Liver (tissue), 8 donors: ENCODE measurements at regions not wholly inside any gene's neighbourhood (a gene's known extent, or its start where the extent isn't known, plus 50 kb on each side); places are given as distances from the start of the nearest gene placed in this dataset.

Experiments
- DNase-seq: peaks from one replicate; pipeline ENCODE4 v3.0.0-alpha.2; 2017; ENCODE audit warnings: low spot score
- H3K27ac ChIP-seq, 2 donors: one replicate each; pipeline ENCODE4 v1.7.0; 2013; ENCODE audit warnings: inconsistent platforms in 2 of 2, low read length in 2 of 2, control low read depth in 1 of 2, low read depth in 1 of 2, mild to moderate bottlenecking in 1 of 2
- H3K27me3 ChIP-seq, 4 donors: one replicate each; pipeline versions ENCODE4 v1.6.1 to v1.7.0; 2013; ENCODE audit warnings: low read length in 3 of 4, inconsistent platforms in 1 of 4, mild to moderate bottlenecking in 1 of 4, moderate library complexity in 1 of 4; ENCODE audit not compliant: control insufficient read depth in 4 of 4, insufficient read depth in 4 of 4
- H3K36me3 ChIP-seq, 4 donors: one replicate each; pipeline versions ENCODE4 v1.6.1 to v1.7.0; 2013; ENCODE audit warnings: low read length in 3 of 4, mild to moderate bottlenecking in 3 of 4, low read depth in 1 of 4, moderate library complexity in 1 of 4; ENCODE audit not compliant: control insufficient read depth in 4 of 4, insufficient read depth in 3 of 4
- H3K4me1 ChIP-seq, 4 donors: one replicate each; pipeline versions ENCODE4 v1.6.1 to v1.7.0; 2013; ENCODE audit warnings: low read length in 3 of 4, mild to moderate bottlenecking in 3 of 4, moderate library complexity in 1 of 4; ENCODE audit not compliant: control insufficient read depth in 4 of 4, insufficient read depth in 4 of 4
- H3K4me3 ChIP-seq, 3 donors: one replicate each; pipeline versions ENCODE4 v1.6.1 to v1.7.0; 2013; ENCODE audit warnings: low read length in 3 of 3, control low read depth in 1 of 3, low read depth in 1 of 3, mild to moderate bottlenecking in 1 of 3
- H3K9ac ChIP-seq, 2 donors: one replicate each; pipeline ENCODE4 v1.7.0; 2013; ENCODE audit warnings: low read length in 2 of 2, mild to moderate bottlenecking in 2 of 2, moderate library complexity in 2 of 2, control low read depth in 1 of 2, low read depth in 1 of 2
- H3K9me3 ChIP-seq, 4 donors: one replicate each; pipeline versions ENCODE4 v1.6.1 to v1.7.0; 2013; ENCODE audit warnings: low read length in 3 of 4; ENCODE audit not compliant: control insufficient read depth in 4 of 4
- ATF3 ChIP-seq: IDR thresholded peaks from 2 replicates; pipeline ENCODE4 v1.6.1; 2016; ENCODE audit warnings: antibody characterized with exemption
- CTCF ChIP-seq: fragments of 150-350 bp; IDR thresholded peaks from 2 replicates; pipeline ENCODE4 v1.5.1; 2017; ENCODE audit warnings: improper control_type of control experiment, low read depth, low read length; ENCODE audit not compliant: missing input control
- EGR1 ChIP-seq, 2 donors: IDR thresholded peaks; 2 replicates each; pipeline ENCODE4 v1.6.1; 2016 to 2018; ENCODE audit warnings: antibody characterized with exemption in 2 of 2, low read depth in 2 of 2
- FOXA2 ChIP-seq: IDR thresholded peaks from 2 replicates; pipeline ENCODE4 v1.6.1; 2016; ENCODE audit warnings: antibody characterized with exemption
- GABPA ChIP-seq, 2 donors: IDR thresholded peaks in 1 of 2; conservative IDR thresholded peaks in 1 of 2; 2 replicates each; pipeline ENCODE4 v1.6.1; 2016; ENCODE audit warnings: antibody characterized with exemption in 2 of 2, mild to moderate bottlenecking in 1 of 2, moderate library complexity in 1 of 2
- HNF4G ChIP-seq: IDR thresholded peaks from 2 replicates; pipeline ENCODE4 v1.6.1; 2016; ENCODE audit warnings: antibody characterized with exemption
- JUND ChIP-seq, 2 donors: IDR thresholded peaks; 2 replicates each; pipeline ENCODE4 v1.6.1; 2016; ENCODE audit warnings: antibody characterized with exemption in 2 of 2
- MAX ChIP-seq: IDR thresholded peaks from 2 replicates; pipeline ENCODE4 v1.6.1; 2016; ENCODE audit warnings: antibody characterized with exemption
- NR2F2 ChIP-seq: IDR thresholded peaks from 2 replicates; pipeline ENCODE4 v1.6.1; 2016; ENCODE audit warnings: antibody characterized with exemption
- RAD21 ChIP-seq, 2 donors: IDR thresholded peaks; 2 replicates each; pipeline ENCODE4 v1.6.1; 2016; ENCODE audit warnings: antibody characterized with exemption in 2 of 2, mild to moderate bottlenecking in 2 of 2
- REST ChIP-seq: IDR thresholded peaks from 2 replicates; pipeline ENCODE4 v1.6.1; 2016; ENCODE audit warnings: antibody characterized with exemption, mild to moderate bottlenecking
- RXRA ChIP-seq, 2 donors: IDR thresholded peaks; 2 replicates each; pipeline ENCODE4 v1.6.1; 2017 to 2018; ENCODE audit warnings: antibody characterized with exemption in 2 of 2, mild to moderate bottlenecking in 1 of 2
- SP1 ChIP-seq: IDR thresholded peaks from 2 replicates; pipeline ENCODE4 v1.6.1; 2018; ENCODE audit warnings: antibody characterized with exemption, mild to moderate bottlenecking
- TAF1 ChIP-seq: conservative IDR thresholded peaks from 2 replicates; pipeline ENCODE4 v1.6.1; 2016; ENCODE audit warnings: antibody characterized with exemption, mild to moderate bottlenecking
- ZBTB33 ChIP-seq: IDR thresholded peaks from 2 replicates; pipeline ENCODE4 v1.6.1; 2016; ENCODE audit warnings: antibody characterized with exemption
- WGBS: extraction: QIAGEN DNeasy Blood & Tissue Kit; methylation state at CpG from one replicate; pipeline ENCODE4 v1.1.7; 2013; 5-methylcytosine and 5-hydroxymethylcytosine counted together
- donor health status: healthy.
- donor health status: healthy.
- donor health status: healthy.
- donor health status: healthy.
- donor health status: healthy.

- no peak for TF ChIP-seq ATF3
These were observed 120.9 kb downstream of the RTP5 start (continued) for GRCh38 chr2:241990466-241990865.

GRCh38 chr2:241991299-241991698, 121.8 kb downstream of the RTP5 start:
- no peak for DNase-seq
- TF ChIP-seq REST (no peak), FOXA2 (no peak), CTCF (no peak), EGR1 (IDR thresholded peaks at IDR 0.05; ENCODE audit: low read depth in 2 of 2) (no peak), MAX (no peak), NR2F2 (no peak), JUND (IDR thresholded peaks at IDR 0.05) (no peak)
- Histone ChIP-seq H3K9me3 (peaks cover 0 to 1% (median 0%) of the 10 kb centered on the region in 4 donors), H3K9ac (no peak overlapping the region), H3K27me3 (no peaks in the 10 kb centered on the region), H3K4me1 (no peaks in the 10 kb centered on the region), H3K4me3 (no peak overlapping the region), H3K36me3 (no peaks in the 10 kb centered on the region), H3K27ac (no peak overlapping the region)
- WGBS, result 95% methylated on average over 26 of the region's 26 CpGs

- H3K4me3 ChIP-seq, result no peak overlapping the region
- no peaks in the 10 kb centered on the region for H3K27me3 ChIP-seq
- no peak for DNase-seq
- no peak overlapping the region for H3K9ac ChIP-seq
- peaks cover 0 to 1% (median 0%) of the 10 kb centered on the region in 4 donors for H3K9me3 ChIP-seq
- H3K36me3 ChIP-seq, result no peaks in the 10 kb centered on the region
- no peak overlapping the region for H3K27ac ChIP-seq
- no peaks in the 10 kb centered on the region for H3K4me1 ChIP-seq
- no peak for TF ChIP-seq RXRA (IDR thresholded peaks at IDR 0.05)
- no peak for TF ChIP-seq TAF1
- no peak for TF ChIP-seq NR2F2
- no peak for TF ChIP-seq ZBTB33
- no peak for TF ChIP-seq FOXA2
- TF ChIP-seq HNF4G, result no peak
- TF ChIP-seq GABPA (IDR thresholded peaks at IDR 0.05 in 1 of 2, conservative IDR thresholded peaks at IDR 0.05 in 1 of 2), result no peak
- no peak for TF ChIP-seq RAD21 (IDR thresholded peaks at IDR 0.05)
- TF ChIP-seq JUND (IDR thresholded peaks at IDR 0.05), result no peak
- TF ChIP-seq ATF3, result no peak
- TF ChIP-seq MAX, result no peak
- no peak for TF ChIP-seq CTCF
- TF ChIP-seq SP1, result no peak
- WGBS, result 92% methylated on average over 14 of the region's 14 CpGs
These were observed 123.2 kb downstream of the RTP5 start for GRCh38 chr2:241992753-241993152.
